DOHH2 (cell line): ENCODE measurements at regions not wholly inside any gene's neighbourhood (a gene's known extent, or its start where the extent isn't known, plus 50 kb on each side); places are given as distances from the start of the nearest gene placed in this dataset.

Experiments
- H3F3A ChIP-seq: fragments of 200-600 bp; sonication (generic), shearing (Covaris generic); 2 replicates; pipeline ENCODE4 v1.6.0; 2016; ENCODE audit warnings: antibody characterized with exemption, mild to moderate bottlenecking; ENCODE audit not compliant: control insufficient read depth, insufficient read depth
- H3K27ac ChIP-seq: fragments of 200-600 bp; sonication (generic); 2 replicates; pipeline ENCODE4 v1.5.1; 2014; ENCODE audit warnings: low read depth, mild to moderate bottlenecking, low read length, moderate library complexity
- H3K27me3 ChIP-seq: fragments of 200-600 bp; sonication (generic); 2 replicates; pipeline ENCODE4 v1.6.1; 2014; ENCODE audit warnings: mild to moderate bottlenecking, low read length, mixed read lengths; ENCODE audit not compliant: control insufficient read depth
- H3K36me3 ChIP-seq: fragments of 200-600 bp; sonication (generic); 2 replicates; pipeline ENCODE4 v1.6.1; 2014; ENCODE audit warnings: mild to moderate bottlenecking, low read length, moderate library complexity, mixed read lengths; ENCODE audit not compliant: control insufficient read depth
- H3K4me1 ChIP-seq: fragments of 200-600 bp; sonication (generic); 2 replicates; pipeline ENCODE4 v1.6.1; 2014; ENCODE audit warnings: mild to moderate bottlenecking, low read length, mixed read lengths; ENCODE audit not compliant: control insufficient read depth
- H3K4me2 ChIP-seq: fragments of 200-600 bp; sonication (generic); 2 replicates; pipeline ENCODE4 v1.6.0; 2014; ENCODE audit warnings: mild to moderate bottlenecking, low read length, moderate library complexity
- H3K4me3 ChIP-seq: fragments of 200-600 bp; sonication (generic); 2 replicates; pipeline ENCODE4 v1.5.1; 2014; ENCODE audit warnings: mild to moderate bottlenecking, low read length, mixed read lengths
- H3K79me2 ChIP-seq: fragments of 200-600 bp; sonication (generic); 2 replicates; pipeline ENCODE4 v1.6.1; 2014; ENCODE audit warnings: mild to moderate bottlenecking, low read length, mixed read lengths; ENCODE audit not compliant: control insufficient read depth
- H3K9me2 ChIP-seq: fragments of 200-600 bp; sonication (generic); replicated peaks from 2 replicates; pipeline ENCODE4 v1.6.1; 2014; ENCODE audit warnings: mild to moderate bottlenecking, low read length, mixed read lengths; ENCODE audit not compliant: control insufficient read depth
- H3K9me3 ChIP-seq: fragments of 200-600 bp; sonication (generic); 2 replicates; pipeline ENCODE4 v1.6.1; 2014; ENCODE audit warnings: antibody characterized with exemption, low read length, mixed read lengths; ENCODE audit not compliant: control insufficient read depth, insufficient read depth
- H4K20me1 ChIP-seq: fragments of 200-600 bp; sonication (generic); 2 replicates; pipeline ENCODE4 v1.6.0; 2014; ENCODE audit warnings: low read depth, mild to moderate bottlenecking, antibody characterized with exemption, low read length, moderate library complexity; ENCODE audit not compliant: control insufficient read depth, insufficient read depth
- CTCF ChIP-seq: fragments of 200-600 bp; sonication (generic); IDR thresholded peaks from one replicate; pipeline ENCODE4 v1.5.1; 2014; ENCODE audit warnings: antibody characterized with exemption, mild to moderate bottlenecking, low read depth, low read length; ENCODE audit not compliant: poor library complexity, severe bottlenecking
- EZH2phosphoT487 ChIP-seq: fragments of 200-600 bp; sonication (generic); IDR thresholded peaks from 2 replicates; pipeline ENCODE4 v1.6.1; 2017; ENCODE audit warnings: borderline replicate concordance, mild to moderate bottlenecking, antibody characterized with exemption, low read length, moderate library complexity, mixed read lengths

- TF ChIP-seq EZH2phosphoT487 = no peak
- no peak for TF ChIP-seq CTCF
- Histone ChIP-seq H3K9me3 (no peaks in the 10 kb centered on the region), H3K4me3 (no peak overlapping the region), H3K4me1 (no peaks in the 10 kb centered on the region), H3K79me2 (no peaks in the 10 kb centered on the region), H3K27me3 (no peaks in the 10 kb centered on the region), H3K9me2 (no peaks in the 10 kb centered on the region), H3K4me2 (no peak overlapping the region), H3K27ac (no peak overlapping the region), H3F3A (no peaks in the 10 kb centered on the region), H3K36me3 (no peaks in the 10 kb centered on the region), H4K20me1 (no peaks in the 10 kb centered on the region)
These were observed 495.9 kb upstream of the FSTL5 start for GRCh38 chr4:162659716-162660115.

- no peak overlapping the region for H3K4me2 ChIP-seq
- no peaks in the 10 kb centered on the region for H3K4me1 ChIP-seq
- no peaks in the 10 kb centered on the region for H3K79me2 ChIP-seq
- no peak overlapping the region for H3K4me3 ChIP-seq
- TF ChIP-seq CTCF (no peak), EZH2phosphoT487 (no peak)
- H3K9me3 ChIP-seq = no peaks in the 10 kb centered on the region
- H3K27me3 ChIP-seq = no peaks in the 10 kb centered on the region
- H3K27ac ChIP-seq = no peak overlapping the region
- no peaks in the 10 kb centered on the region for H3F3A ChIP-seq
- H3K36me3 ChIP-seq = no peaks in the 10 kb centered on the region
- no peaks in the 10 kb centered on the region for H3K9me2 ChIP-seq
- no peaks in the 10 kb centered on the region for H4K20me1 ChIP-seq
These were observed 494.2 kb upstream of the FSTL5 start for GRCh38 chr4:162657966-162658365.

- Histone ChIP-seq H3K27ac (no peak overlapping the region), H3K9me3 (no peaks in the 10 kb centered on the region), H3K9me2 (no peaks in the 10 kb centered on the region), H3K79me2 (no peaks in the 10 kb centered on the region), H3K4me2 (no peak overlapping the region), H4K20me1 (no peaks in the 10 kb centered on the region), H3F3A (no peaks in the 10 kb centered on the region), H3K4me1 (peaks cover 3% of the 10 kb centered on the region; the same call in 1 of the 2 replicates), H3K36me3 (no peaks in the 10 kb centered on the region), H3K4me3 (no peak overlapping the region), H3K27me3 (no peaks in the 10 kb centered on the region)
- TF ChIP-seq EZH2phosphoT487 (no peak), CTCF (no peak)
These were observed 486.4 kb upstream of the FSTL5 start for GRCh38 chr4:162650166-162650565.

- TF ChIP-seq CTCF (peak; percentile 17), EZH2phosphoT487 (no peak)
- H3F3A ChIP-seq = no peaks in the 10 kb centered on the region
- no peaks in the 10 kb centered on the region for H3K27me3 ChIP-seq
- no peak overlapping the region for H3K27ac ChIP-seq
- H3K9me2 ChIP-seq = no peaks in the 10 kb centered on the region
- peaks cover 3% of the 10 kb centered on the region; the same call in 1 of the 2 replicates for H3K4me1 ChIP-seq
- H3K4me2 ChIP-seq = no peak overlapping the region
- H3K79me2 ChIP-seq = no peaks in the 10 kb centered on the region
- H3K9me3 ChIP-seq = no peaks in the 10 kb centered on the region
- no peaks in the 10 kb centered on the region for H4K20me1 ChIP-seq
- no peak overlapping the region for H3K4me3 ChIP-seq
- H3K36me3 ChIP-seq = no peaks in the 10 kb centered on the region
These were observed 481.6 kb upstream of the FSTL5 start for GRCh38 chr4:162645381-162645780.
